CD14-positive monocyte (primary cell): ENCODE measurements at regions not wholly inside any gene's neighbourhood (a gene's known extent, or its start where the extent isn't known, plus 50 kb on each side); places are given as distances from the start of the nearest gene placed in this dataset.

Source experiments
- DNase-seq, 3 donors: peaks; one replicate each; pipeline ENCODE4 v3.0.0-alpha.2; 2011 to 2022
- H2AFZ ChIP-seq: 2 replicates; pipeline ENCODE4 v1.6.0; 2012; ENCODE audit warnings: mild to moderate bottlenecking, low read depth, low read length, inconsistent platforms; ENCODE audit not compliant: insufficient read depth, poor library complexity, severe bottlenecking
- H3K27ac ChIP-seq, 2 donors: 1 replicate in 1 of 2; 2 replicates in 1 of 2; pipeline ENCODE4 v1.5.1; 2012 to 2013; ENCODE audit warnings: low read length in 2 of 2, control low read depth in 1 of 2, inconsistent platforms in 1 of 2, low read depth in 1 of 2, mild to moderate bottlenecking in 1 of 2
- H3K27me3 ChIP-seq, 2 donors: one replicate each; pipeline versions ENCODE4 v1.6.0 to v1.6.1; 2011 to 2013; ENCODE audit warnings: low read length in 2 of 2; ENCODE audit not compliant: control insufficient read depth in 2 of 2, insufficient read depth in 2 of 2
- H3K36me3 ChIP-seq, 2 donors: replicated peaks in 1 of 2; 1 replicate in 1 of 2; 2 replicates in 1 of 2; pipeline versions ENCODE4 v1.5.1 to v1.6.1; 2012 to 2013; ENCODE audit warnings: low read length in 2 of 2, control low read depth in 1 of 2, inconsistent platforms in 1 of 2, mild to moderate bottlenecking in 1 of 2; ENCODE audit not compliant: insufficient read depth in 2 of 2, control insufficient read depth in 1 of 2
- H3K4me1 ChIP-seq, 2 donors: 1 replicate in 1 of 2; 2 replicates in 1 of 2; pipeline versions ENCODE4 v1.5.1 to v1.6.1; 2012 to 2013; ENCODE audit warnings: low read length in 2 of 2, control low read depth in 1 of 2, inconsistent platforms in 1 of 2, mild to moderate bottlenecking in 1 of 2, moderate library complexity in 1 of 2; ENCODE audit not compliant: insufficient read depth in 2 of 2, control insufficient read depth in 1 of 2
- H3K4me2 ChIP-seq: replicated peaks from 2 replicates; pipeline ENCODE3; 2012; ENCODE audit warnings: low read length, moderate library complexity, mild to moderate bottlenecking; ENCODE audit not compliant: poor library complexity, severe bottlenecking; ENCODE audit errors: extremely low read depth
- H3K4me3 ChIP-seq, 3 experiments: fragments of 200-600 bp in 1 of 3; sonication (generic) in 1 of 3; replicated peaks in 1 of 3; 1 replicate in 2 of 3; 2 replicates in 1 of 3; pipeline ENCODE4 v1.5.1; 2011 to 2013; ENCODE audit warnings: low read length in 3 of 3, mild to moderate bottlenecking in 3 of 3, control low read depth in 2 of 3, low read depth in 2 of 3, inconsistent platforms in 1 of 3, moderate library complexity in 1 of 3
- H3K79me2 ChIP-seq: 2 replicates; pipeline ENCODE4 v1.6.0; 2012; ENCODE audit warnings: mild to moderate bottlenecking, control low read depth, inconsistent platforms, low read length, moderate library complexity; ENCODE audit not compliant: insufficient read depth
- H3K9ac ChIP-seq: 2 replicates; pipeline ENCODE4 v1.6.0; 2017; ENCODE audit warnings: low read length, mild to moderate bottlenecking; ENCODE audit not compliant: insufficient read depth, poor library complexity, severe bottlenecking
- H3K9me3 ChIP-seq, 2 donors: replicated peaks in 1 of 2; 1 replicate in 1 of 2; 2 replicates in 1 of 2; pipeline versions ENCODE4 v1.5.1 to v1.6.1; 2012 to 2013; ENCODE audit warnings: low read length in 2 of 2, control low read depth in 1 of 2; ENCODE audit not compliant: control insufficient read depth in 1 of 2, insufficient read depth in 1 of 2
- H4K20me1 ChIP-seq: 2 replicates; pipeline ENCODE4 v1.6.0; 2012; ENCODE audit warnings: mild to moderate bottlenecking, low read length, control low read depth, moderate library complexity; ENCODE audit not compliant: insufficient read depth
- H3K27ac Mint-ChIP-seq, 7 donors: one replicate each; pipeline ENCODE4 v1.8.0; 2020; ENCODE audit warnings: mild to moderate bottlenecking in 7 of 7, mixed read lengths in 7 of 7, moderate library complexity in 6 of 7, inconsistent platforms in 2 of 7
- H3K27me3 Mint-ChIP-seq, 3 donors: one replicate each; pipeline ENCODE4 v1.8.0; 2021 to 2022; ENCODE audit warnings: low read depth in 3 of 3, mild to moderate bottlenecking in 3 of 3, mixed read lengths in 3 of 3, moderate library complexity in 3 of 3, inconsistent platforms in 1 of 3
- H3K36me3 Mint-ChIP-seq, 2 donors: one replicate each; pipeline ENCODE4 v1.8.0; 2020; ENCODE audit warnings: mixed read lengths in 2 of 2, inconsistent platforms in 1 of 2, mild to moderate bottlenecking in 1 of 2
- H3K4me1 Mint-ChIP-seq: one replicate; pipeline ENCODE4 v1.8.0; 2020; ENCODE audit warnings: mild to moderate bottlenecking, mixed read lengths
- H3K4me3 Mint-ChIP-seq, 2 donors: one replicate each; pipeline ENCODE4 v1.8.0; 2020; ENCODE audit warnings: mild to moderate bottlenecking in 2 of 2, mixed read lengths in 2 of 2, moderate library complexity in 1 of 2
- H3K9me3 Mint-ChIP-seq, 7 donors: one replicate each; pipeline ENCODE4 v1.8.0; 2020 to 2022; ENCODE audit warnings: mixed read lengths in 7 of 7, mild to moderate bottlenecking in 6 of 7, moderate library complexity in 6 of 7, inconsistent platforms in 2 of 7
- WGBS: methylation state at CpG from one replicate; pipeline ENCODE4 v1.1.5; 2013; ENCODE audit warnings: missing lambda C conversion rate; ENCODE audit not compliant: insufficient coverage; 5-methylcytosine and 5-hydroxymethylcytosine counted together
- intact Hi-C, 2 donors: fragments of 100-400 bp; cut with micrococcal nuclease; formaldehyde crosslinking; loops; one replicate each; pipeline versions ENCODE4 v1.15.0 to v1.15.1; 2023
- TF ChIP-seq, protein P1 (sequence below): fragments of 200-600 bp; IDR thresholded peaks from one replicate; pipeline ENCODE4 v1.8.0; 2022; ENCODE audit warnings: antibody characterized with exemption, mild to moderate bottlenecking

DNA sequence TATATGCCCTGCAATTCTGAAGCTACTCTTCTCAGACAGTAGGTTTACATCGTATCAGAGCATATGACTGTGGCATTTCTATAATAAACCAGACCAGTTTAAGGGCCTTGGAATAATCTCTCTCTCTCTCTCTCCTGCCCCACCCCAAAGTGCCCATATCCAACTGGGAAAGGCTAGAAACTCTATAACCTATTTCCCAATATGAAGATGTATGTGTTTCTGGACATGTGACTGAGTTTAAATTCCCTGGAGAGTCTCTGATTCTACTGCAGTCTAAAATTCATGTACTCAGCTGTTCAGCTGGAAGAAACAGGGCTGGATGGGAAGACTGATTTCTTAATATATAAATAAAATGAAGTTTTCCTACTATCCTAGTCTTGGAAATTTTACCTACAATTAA lies 91.9 kb upstream of the MBNL2 start:
- peaks cover 0 to 6% of the 10 kb centered on the region in 2 donors for H3K27me3 ChIP-seq
- no peak overlapping the region for H3K27ac ChIP-seq

DNA sequence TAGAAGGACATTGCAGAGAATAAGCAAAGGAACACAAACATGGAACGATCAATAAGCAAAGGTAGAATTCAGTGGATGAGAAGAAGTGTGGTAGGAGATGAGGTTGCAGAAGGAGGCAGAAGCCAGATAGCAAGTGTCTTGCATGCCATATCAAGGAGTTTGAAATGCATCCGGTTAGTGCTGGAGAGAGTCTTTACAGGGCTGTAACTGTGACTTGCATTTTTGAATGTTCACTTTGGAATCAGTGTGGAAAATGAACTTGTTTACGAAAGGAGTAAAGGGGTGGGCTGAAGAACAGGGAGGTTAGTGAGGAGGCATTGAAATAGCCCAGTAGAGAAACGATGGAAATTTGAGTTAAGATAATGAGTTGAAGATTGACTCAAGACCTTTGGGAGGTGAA lies 90.7 kb upstream of the MBNL2 start:
- peak overlapping the region in 1 of 7 donors; percentile 12 for H3K27ac Mint-ChIP-seq
- intact Hi-C loops: no loop called here
- Histone ChIP-seq H3K27ac (no peak overlapping the region), H3K4me2 (no peak overlapping the region), H4K20me1 (no peaks in the 10 kb centered on the region), H3K9me3 (no peaks in the 10 kb centered on the region), H3K4me3 (no peak overlapping the region), H3K4me1 (no peaks in the 10 kb centered on the region), H3K9ac (no peak overlapping the region), H3K27me3 (peaks cover 0 to 6% of the 10 kb centered on the region in 2 donors), H2AFZ (no peak overlapping the region), H3K36me3 (no peaks in the 10 kb centered on the region), H3K79me2 (no peaks in the 10 kb centered on the region)
- peaks cover 7 to 14% (median 9%) of the 10 kb centered on the region in 3 donors for H3K27me3 Mint-ChIP-seq
- WGBS: 95% methylated on average over 4 of the region's 4 CpGs
- H3K4me1 Mint-ChIP-seq: peaks cover 4% of the 10 kb centered on the region
- no peaks in the 10 kb centered on the region for H3K36me3 Mint-ChIP-seq
- no peak overlapping the region for H3K4me3 Mint-ChIP-seq
- DNase-seq: no peak
- TF ChIP-seq, protein P1, sequence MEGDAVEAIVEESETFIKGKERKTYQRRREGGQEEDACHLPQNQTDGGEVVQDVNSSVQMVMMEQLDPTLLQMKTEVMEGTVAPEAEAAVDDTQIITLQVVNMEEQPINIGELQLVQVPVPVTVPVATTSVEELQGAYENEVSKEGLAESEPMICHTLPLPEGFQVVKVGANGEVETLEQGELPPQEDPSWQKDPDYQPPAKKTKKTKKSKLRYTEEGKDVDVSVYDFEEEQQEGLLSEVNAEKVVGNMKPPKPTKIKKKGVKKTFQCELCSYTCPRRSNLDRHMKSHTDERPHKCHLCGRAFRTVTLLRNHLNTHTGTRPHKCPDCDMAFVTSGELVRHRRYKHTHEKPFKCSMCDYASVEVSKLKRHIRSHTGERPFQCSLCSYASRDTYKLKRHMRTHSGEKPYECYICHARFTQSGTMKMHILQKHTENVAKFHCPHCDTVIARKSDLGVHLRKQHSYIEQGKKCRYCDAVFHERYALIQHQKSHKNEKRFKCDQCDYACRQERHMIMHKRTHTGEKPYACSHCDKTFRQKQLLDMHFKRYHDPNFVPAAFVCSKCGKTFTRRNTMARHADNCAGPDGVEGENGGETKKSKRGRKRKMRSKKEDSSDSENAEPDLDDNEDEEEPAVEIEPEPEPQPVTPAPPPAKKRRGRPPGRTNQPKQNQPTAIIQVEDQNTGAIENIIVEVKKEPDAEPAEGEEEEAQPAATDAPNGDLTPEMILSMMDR: no peak
- H3K9me3 Mint-ChIP-seq: peaks cover 0 to 6% (median 4%) of the 10 kb centered on the region in 7 donors

More for the DNA sequence above, 91.9 kb upstream of the MBNL2 start:
- Histone ChIP-seq H3K4me1 (peaks cover 11 to 12% of the 10 kb centered on the region in 2 donors), H3K4me3 (no peak overlapping the region), H3K9ac (no peak overlapping the region), H3K79me2 (no peaks in the 10 kb centered on the region), H4K20me1 (no peaks in the 10 kb centered on the region), H3K9me3 (no peaks in the 10 kb centered on the region), H2AFZ (no peak overlapping the region), H3K4me2 (no peak overlapping the region), H3K36me3 (no peaks in the 10 kb centered on the region)
- intact Hi-C loops: no loop called here
- peaks cover 7 to 19% (median 7%) of the 10 kb centered on the region in 3 donors for H3K27me3 Mint-ChIP-seq
- DNase-seq: no peak
- no peak overlapping the region for H3K4me3 Mint-ChIP-seq
- peaks cover 16% of the 10 kb centered on the region for H3K4me1 Mint-ChIP-seq
- no peaks in the 10 kb centered on the region for H3K36me3 Mint-ChIP-seq
- 100% methylated on average over 1 of the region's 1 CpG for WGBS
- H3K9me3 Mint-ChIP-seq: peaks cover 0 to 6% (median 4%) of the 10 kb centered on the region in 7 donors
- TF ChIP-seq, protein P1: no peak
- H3K27ac Mint-ChIP-seq: no peak overlapping the region
